Activated naive CD4-positive, alpha-beta T cell treated with anti-CD3 and anti-CD28 coated beads for 36 hours (primary cell): ENCODE measurements at regions not wholly inside any gene's neighbourhood (a gene's known extent, or its start where the extent isn't known, plus 50 kb on each side); places are given as distances from the start of the nearest gene placed in this dataset.

ENCODE experiments used
- CTCF ChIA-PET: fragments of 350-600 bp; sonication (Branson Sonifier 250); formaldehyde crosslinking; loops from one replicate; lab custom pipeline; 2021; ENCODE audit warnings: antibody characterized with exemption; lab: Charles Lee
- DNase-seq: peaks from one replicate; pipeline ENCODE4 v3.0.0-alpha.2; 2020
- H3K27ac Mint-ChIP-seq: one replicate; pipeline ENCODE4 v1.8.0; 2021; ENCODE audit warnings: mild to moderate bottlenecking, mixed read lengths
- H3K27me3 Mint-ChIP-seq: one replicate; pipeline ENCODE4 v1.8.0; 2021; ENCODE audit warnings: low read depth, mixed read lengths
- H3K36me3 Mint-ChIP-seq: one replicate; pipeline ENCODE4 v1.8.0; 2021; ENCODE audit warnings: low read depth, mixed read lengths
- H3K4me1 Mint-ChIP-seq: one replicate; pipeline ENCODE4 v1.8.0; 2021; ENCODE audit warnings: low read depth, mixed read lengths
- H3K4me3 Mint-ChIP-seq: one replicate; pipeline ENCODE4 v1.8.0; 2021; ENCODE audit warnings: mild to moderate bottlenecking, moderate library complexity, mixed read lengths
- H3K9me3 Mint-ChIP-seq: one replicate; pipeline ENCODE4 v1.8.0; 2021; ENCODE audit warnings: mixed read lengths
- intact Hi-C: fragments of 100-400 bp; cut with micrococcal nuclease; formaldehyde crosslinking; loops from one replicate; pipeline ENCODE4 v1.15.1; 2023

DNA sequence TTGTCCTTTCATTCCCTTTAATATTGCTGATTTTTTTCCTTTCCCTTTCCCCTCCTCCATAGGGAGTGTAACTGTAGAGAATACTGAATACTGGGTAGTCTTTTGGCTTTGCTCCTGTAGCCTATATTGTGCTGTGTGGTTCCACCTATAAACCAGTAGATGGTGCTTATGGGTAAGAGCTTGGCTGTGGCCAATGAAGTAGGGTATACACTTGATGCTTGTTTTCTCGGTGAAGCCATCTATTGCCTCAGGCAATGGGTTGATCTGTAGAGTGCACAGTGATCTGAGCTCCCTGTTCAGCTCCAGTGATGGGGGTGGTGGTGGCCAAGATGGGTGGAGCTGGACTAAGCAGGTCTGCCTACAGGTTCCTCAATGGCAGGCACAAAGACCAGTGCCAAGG, 203.3 kb upstream of the IMPG1 start:
- DNase-seq: no peak
- H3K4me1 Mint-ChIP-seq: no peaks in the 10 kb centered on the region
- CTCF ChIA-PET: no interaction called here
- peaks cover 23% of the 10 kb centered on the region for H3K9me3 Mint-ChIP-seq
- no peaks in the 10 kb centered on the region for H3K36me3 Mint-ChIP-seq
- intact Hi-C loops: no loop called here
- no peak overlapping the region for H3K27ac Mint-ChIP-seq
- no peak overlapping the region for H3K4me3 Mint-ChIP-seq
- no peaks in the 10 kb centered on the region for H3K27me3 Mint-ChIP-seq

DNA sequence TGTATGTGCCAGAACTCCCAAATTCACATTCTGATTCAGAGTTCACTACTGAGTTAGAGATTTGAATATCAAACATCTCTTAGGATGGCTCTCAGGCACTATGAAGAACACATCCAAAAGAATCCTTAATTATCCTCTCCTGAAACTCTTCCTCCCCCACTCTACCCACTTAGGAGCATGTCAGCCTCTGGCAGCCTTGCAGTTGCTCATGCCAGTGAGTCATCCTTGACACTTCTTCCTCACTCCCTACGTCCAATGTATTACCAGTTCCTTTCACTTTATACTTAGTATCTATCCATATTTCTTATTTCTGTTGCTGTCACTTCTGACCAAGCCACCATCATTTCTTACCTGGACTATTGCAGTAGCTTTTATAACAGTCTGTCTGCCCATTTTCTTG, 192.0 kb upstream of the IMPG1 start:
- intact Hi-C loops: no loop called here
- Mint-ChIP-seq H3K4me1 (no peaks in the 10 kb centered on the region), H3K4me3 (no peak overlapping the region), H3K27me3 (no peaks in the 10 kb centered on the region), H3K27ac (no peak overlapping the region), H3K9me3 (peaks cover 29% of the 10 kb centered on the region), H3K36me3 (no peaks in the 10 kb centered on the region)
- no peak for DNase-seq
- CTCF ChIA-PET: no interaction called here

DNA sequence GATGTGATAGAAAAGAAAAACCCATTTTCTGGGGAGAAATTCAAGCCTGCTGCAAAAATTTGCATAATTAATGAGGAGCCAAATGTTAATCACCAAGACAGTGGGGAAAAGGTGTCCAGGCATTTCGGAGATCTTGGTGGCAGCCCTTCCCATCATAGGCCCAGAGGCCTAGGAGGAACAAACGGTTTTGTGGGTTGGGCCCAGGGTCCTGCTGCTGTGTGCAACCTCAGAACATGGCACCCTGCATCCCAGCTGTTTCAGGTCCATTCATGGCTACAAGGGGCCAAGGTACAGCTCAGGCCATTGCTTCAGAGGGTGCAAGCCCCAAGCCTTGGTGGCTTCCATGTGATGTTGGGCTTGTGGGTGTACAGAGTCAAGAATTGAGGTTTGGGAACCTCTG, 189.8 kb upstream of the IMPG1 start:
- Mint-ChIP-seq H3K4me3 (no peak overlapping the region), H3K9me3 (peaks cover 27% of the 10 kb centered on the region), H3K4me1 (no peaks in the 10 kb centered on the region), H3K27me3 (no peaks in the 10 kb centered on the region), H3K36me3 (no peaks in the 10 kb centered on the region), H3K27ac (no peak overlapping the region)
- CTCF ChIA-PET: no interaction called here
- no peak for DNase-seq
- intact Hi-C loops: no loop called here

DNA sequence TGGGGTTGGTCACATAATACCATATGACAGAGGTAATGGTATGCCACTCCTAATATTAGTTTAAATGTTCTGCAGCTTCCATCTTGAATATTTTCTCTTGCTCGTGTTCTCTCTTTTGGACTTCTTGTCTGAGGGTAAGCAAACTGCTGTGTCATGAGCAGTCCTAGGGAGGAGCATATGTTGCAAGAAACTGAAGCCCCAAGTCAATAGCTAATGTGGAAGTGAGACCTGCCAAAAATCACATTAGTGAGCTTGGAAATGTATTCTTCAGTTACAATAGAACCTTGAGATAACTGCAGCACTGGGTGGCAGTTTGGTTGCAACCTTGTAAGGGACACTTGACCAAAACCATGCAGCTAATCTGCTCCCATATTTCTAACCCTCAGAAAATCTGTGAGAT, 178.2 kb upstream of the IMPG1 start:
- no peak for DNase-seq
- no peaks in the 10 kb centered on the region for H3K27me3 Mint-ChIP-seq
- intact Hi-C loops: no loop called here
- peaks cover 2% of the 10 kb centered on the region for H3K9me3 Mint-ChIP-seq
- no peak overlapping the region for H3K27ac Mint-ChIP-seq
- H3K4me3 Mint-ChIP-seq: no peak overlapping the region
- no peaks in the 10 kb centered on the region for H3K4me1 Mint-ChIP-seq
- CTCF ChIA-PET: no interaction called here
- no peaks in the 10 kb centered on the region for H3K36me3 Mint-ChIP-seq

DNA sequence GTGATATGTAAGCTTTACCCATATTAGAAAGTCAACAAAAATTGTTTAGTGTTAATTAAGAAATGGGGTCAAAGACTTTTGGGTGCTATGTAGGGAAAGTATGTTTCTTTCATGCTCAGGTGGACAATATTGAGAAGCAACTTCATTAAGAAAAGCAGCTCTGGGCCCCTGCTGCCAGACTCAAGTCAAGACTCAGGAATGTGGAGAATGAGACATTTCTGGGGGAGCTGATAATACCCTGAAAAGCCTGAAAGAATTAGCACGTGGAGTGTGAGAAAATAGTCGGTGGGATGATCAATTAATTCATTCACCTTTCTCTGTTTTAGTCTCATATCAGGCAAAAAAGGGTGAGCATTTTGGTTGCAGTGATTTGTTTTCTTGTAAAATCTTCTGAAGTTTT, 175.1 kb upstream of the IMPG1 start:
- Mint-ChIP-seq H3K4me3 (no peak overlapping the region), H3K27ac (no peak overlapping the region), H3K36me3 (no peaks in the 10 kb centered on the region), H3K9me3 (no peaks in the 10 kb centered on the region), H3K27me3 (no peaks in the 10 kb centered on the region), H3K4me1 (no peaks in the 10 kb centered on the region)
- intact Hi-C loops: no loop called here
- no peak for DNase-seq
- CTCF ChIA-PET: no interaction called here

DNA sequence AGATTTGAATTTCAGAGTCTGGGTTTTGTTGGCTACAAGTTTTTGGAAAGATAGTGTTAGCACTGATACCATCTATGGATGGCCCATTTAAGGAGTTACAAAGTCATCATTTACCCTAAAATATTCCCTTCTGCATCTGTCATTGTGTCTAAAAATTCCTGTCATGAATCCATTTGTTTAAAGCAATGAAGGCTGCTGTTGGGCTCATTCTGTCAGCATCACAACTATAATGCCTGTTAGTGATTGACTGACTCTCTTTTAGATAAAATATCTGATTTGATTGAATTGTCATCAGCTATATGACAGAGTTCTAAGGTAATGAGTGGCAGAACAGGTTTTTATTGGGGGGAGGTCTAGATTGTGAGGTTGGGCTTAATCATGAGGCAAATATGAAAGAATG, 167.6 kb upstream of the IMPG1 start:
- no peak overlapping the region for H3K4me3 Mint-ChIP-seq
- H3K27me3 Mint-ChIP-seq: no peaks in the 10 kb centered on the region
- H3K27ac Mint-ChIP-seq: no peak overlapping the region
- no peaks in the 10 kb centered on the region for H3K36me3 Mint-ChIP-seq
- intact Hi-C loops: no loop called here
- peaks cover 10% of the 10 kb centered on the region for H3K9me3 Mint-ChIP-seq
- DNase-seq: no peak
- CTCF ChIA-PET: interaction anchor here (0.8 kb wide), 1 partner anchor 232 kb away, joined by 4 read pairs; no protein-coding TSS in a partner anchor
- H3K4me1 Mint-ChIP-seq: no peaks in the 10 kb centered on the region

DNA sequence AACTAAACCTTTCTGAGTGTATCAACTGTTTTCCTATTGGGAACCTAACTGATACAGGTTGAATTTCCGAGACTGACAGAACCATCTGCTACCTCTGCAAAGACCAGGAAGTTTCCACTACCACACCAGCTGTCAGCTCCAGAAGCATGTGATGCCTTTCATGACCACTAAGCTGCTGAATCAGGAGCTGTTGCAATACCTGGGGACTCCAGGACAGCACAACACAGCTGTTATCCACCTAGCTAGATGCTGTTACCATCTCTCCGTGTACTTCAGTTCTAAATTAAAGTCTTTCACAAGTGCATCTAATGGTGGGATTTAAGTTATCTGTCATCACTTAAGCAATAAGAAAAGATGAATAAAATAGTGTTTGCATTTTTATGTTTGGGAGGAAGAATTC, 158.2 kb upstream of the IMPG1 start:
- CTCF ChIA-PET: no interaction called here
- Mint-ChIP-seq H3K4me1 (no peaks in the 10 kb centered on the region), H3K4me3 (no peak overlapping the region), H3K27ac (no peak overlapping the region), H3K36me3 (no peaks in the 10 kb centered on the region), H3K27me3 (no peaks in the 10 kb centered on the region), H3K9me3 (peaks cover 4% of the 10 kb centered on the region)
- DNase-seq: no peak
- intact Hi-C loops: no loop called here

DNA sequence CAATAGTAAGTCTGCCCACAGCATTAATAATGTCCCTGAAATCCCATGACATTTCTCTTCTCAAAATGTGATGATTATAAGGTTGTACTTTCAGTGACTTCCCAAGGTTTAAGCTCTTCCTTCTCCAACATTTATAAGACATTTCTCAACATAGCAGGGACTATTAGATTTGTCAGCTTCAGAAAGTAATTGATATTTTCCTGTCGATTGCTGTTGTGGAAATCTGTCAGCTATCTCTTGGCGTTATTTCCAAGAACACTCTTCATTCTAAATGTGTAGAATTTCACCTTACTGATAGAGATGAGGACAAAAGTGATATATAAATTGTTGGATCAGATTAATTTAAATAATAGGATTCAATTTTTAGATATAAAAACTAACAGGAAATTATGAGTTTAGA, 149.7 kb upstream of the IMPG1 start:
- Mint-ChIP-seq H3K27ac (no peak overlapping the region), H3K27me3 (no peaks in the 10 kb centered on the region), H3K4me1 (peaks cover 2% of the 10 kb centered on the region), H3K9me3 (peaks cover 10% of the 10 kb centered on the region), H3K36me3 (no peaks in the 10 kb centered on the region), H3K4me3 (no peak overlapping the region)
- intact Hi-C loops: no loop called here
- DNase-seq: no peak
- CTCF ChIA-PET: no interaction called here

DNA sequence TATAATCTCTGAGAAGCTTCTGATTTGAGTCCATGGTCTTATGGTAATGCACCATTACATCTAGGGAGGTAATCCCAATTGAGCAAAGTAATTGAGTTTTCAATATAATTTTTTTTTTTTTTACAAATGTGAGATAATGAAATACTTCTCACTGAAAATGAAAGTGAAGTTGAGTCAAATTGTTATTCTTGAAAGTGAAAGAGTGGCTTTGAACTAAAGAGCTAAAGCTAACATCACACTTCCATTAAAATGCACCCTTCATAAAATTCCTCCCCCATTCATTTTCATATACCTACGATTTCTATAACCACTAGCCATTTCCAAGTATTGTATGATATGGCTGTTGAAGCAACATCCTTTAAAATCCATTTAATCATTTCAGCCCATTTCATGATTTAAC, 149.1 kb upstream of the IMPG1 start:
- DNase-seq: no peak
- Mint-ChIP-seq H3K4me1 (peaks cover 2% of the 10 kb centered on the region), H3K27me3 (no peaks in the 10 kb centered on the region), H3K36me3 (no peaks in the 10 kb centered on the region), H3K4me3 (no peak overlapping the region), H3K9me3 (peaks cover 10% of the 10 kb centered on the region), H3K27ac (no peak overlapping the region)
- intact Hi-C loops: no loop called here
- CTCF ChIA-PET: no interaction called here

DNA sequence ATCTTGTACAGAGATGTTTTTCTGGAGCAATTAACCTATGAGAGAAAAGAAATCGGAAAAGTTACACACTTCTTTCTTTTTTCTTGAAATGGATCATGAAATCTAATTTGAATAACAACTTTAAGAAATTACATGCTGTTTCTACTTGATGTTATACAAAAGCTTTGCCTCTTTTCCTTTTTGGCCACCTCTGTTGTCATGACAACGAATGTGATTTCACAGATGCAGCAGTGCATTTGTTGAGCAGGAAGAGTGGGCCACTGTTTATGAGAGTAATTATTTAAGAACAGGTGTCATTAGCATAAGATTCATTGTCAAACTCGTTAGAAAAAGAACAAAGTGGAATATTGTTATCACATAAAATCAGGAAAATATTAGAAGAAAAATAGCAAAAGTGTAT, 148.3 kb upstream of the IMPG1 start:
- intact Hi-C loops: no loop called here
- no peaks in the 10 kb centered on the region for H3K27me3 Mint-ChIP-seq
- no peaks in the 10 kb centered on the region for H3K36me3 Mint-ChIP-seq
- CTCF ChIA-PET: interaction anchor here (0.6 kb wide), 1 partner anchor 21 kb away, joined by 8 read pairs; no protein-coding TSS in a partner anchor
- H3K27ac Mint-ChIP-seq: no peak overlapping the region
- peaks cover 9% of the 10 kb centered on the region for H3K9me3 Mint-ChIP-seq
- DNase-seq: no peak
- peaks cover 2% of the 10 kb centered on the region for H3K4me1 Mint-ChIP-seq
- H3K4me3 Mint-ChIP-seq: no peak overlapping the region

DNA sequence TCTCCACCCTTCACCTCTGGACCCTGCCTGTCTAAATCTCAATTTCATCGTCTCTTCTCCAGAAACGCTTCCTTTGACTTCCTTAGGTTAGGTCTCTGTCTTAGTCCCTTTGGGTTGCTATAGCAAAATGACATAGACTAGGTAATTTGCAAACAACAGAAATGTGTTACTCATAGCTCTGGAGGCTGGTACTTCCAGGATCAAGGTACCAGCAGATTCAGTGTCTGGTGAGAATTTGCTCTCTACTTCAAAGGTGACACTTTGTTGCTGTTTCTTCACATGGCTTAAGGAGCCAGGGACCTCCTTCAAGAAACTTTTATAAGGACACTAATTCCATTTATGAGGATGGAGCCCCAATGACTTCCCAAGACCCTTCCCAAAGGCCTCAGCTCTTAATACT, 145.1 kb upstream of the IMPG1 start:
- Mint-ChIP-seq H3K9me3 (peaks cover 5% of the 10 kb centered on the region), H3K4me1 (peaks cover 2% of the 10 kb centered on the region), H3K4me3 (no peak overlapping the region), H3K27me3 (no peaks in the 10 kb centered on the region), H3K36me3 (no peaks in the 10 kb centered on the region), H3K27ac (no peak overlapping the region)
- intact Hi-C loops: no loop called here
- CTCF ChIA-PET: no interaction called here
- no peak for DNase-seq

DNA sequence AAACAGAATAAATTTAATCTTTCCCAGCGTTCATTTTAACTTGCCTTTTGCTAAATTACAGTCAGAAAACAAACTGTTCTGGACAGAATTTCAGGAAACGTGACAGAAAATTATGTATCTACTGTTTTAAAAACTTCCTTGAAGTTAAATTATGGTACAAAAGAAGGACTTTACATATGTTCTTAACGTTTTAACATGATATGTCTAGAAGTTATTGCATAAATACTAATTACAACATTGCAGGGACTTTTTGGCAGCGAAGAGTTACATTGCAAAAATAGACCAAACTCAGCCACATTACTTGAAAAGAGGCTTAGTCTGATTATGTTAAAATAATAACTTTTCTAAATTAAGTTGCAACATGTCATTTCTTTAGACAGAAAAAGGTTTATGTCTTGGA, 142.1 kb upstream of the IMPG1 start:
- H3K36me3 Mint-ChIP-seq: no peaks in the 10 kb centered on the region
- DNase-seq: no peak
- no peak overlapping the region for H3K4me3 Mint-ChIP-seq
- H3K9me3 Mint-ChIP-seq: peaks cover 6% of the 10 kb centered on the region
- H3K27me3 Mint-ChIP-seq: no peaks in the 10 kb centered on the region
- intact Hi-C loops: no loop called here
- H3K4me1 Mint-ChIP-seq: no peaks in the 10 kb centered on the region
- CTCF ChIA-PET: no interaction called here
- H3K27ac Mint-ChIP-seq: no peak overlapping the region

DNA sequence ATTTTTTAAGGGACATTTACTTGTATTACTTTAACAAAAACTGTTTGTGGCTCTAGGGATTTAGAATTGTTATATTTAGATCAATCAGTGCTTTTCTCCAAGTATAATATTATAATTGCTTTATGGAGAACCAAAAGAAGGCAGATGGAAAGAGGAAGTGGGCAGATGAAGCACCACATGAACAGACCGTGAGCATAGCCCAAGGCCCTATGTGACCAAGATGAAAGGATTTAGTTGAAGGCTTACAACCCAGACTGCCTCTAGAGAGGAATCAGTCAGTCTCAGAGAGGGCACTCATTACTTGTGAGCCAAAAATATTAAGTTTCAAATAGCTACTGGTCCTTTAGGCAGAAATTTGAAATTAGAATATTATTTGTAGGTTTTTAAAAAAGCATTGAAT, 102.3 kb upstream of the IMPG1 start:
- peaks cover 8% of the 10 kb centered on the region for H3K9me3 Mint-ChIP-seq
- no peaks in the 10 kb centered on the region for H3K4me1 Mint-ChIP-seq
- no peak overlapping the region for H3K4me3 Mint-ChIP-seq
- CTCF ChIA-PET: no interaction called here
- intact Hi-C loops: no loop called here
- H3K27me3 Mint-ChIP-seq: no peaks in the 10 kb centered on the region
- no peaks in the 10 kb centered on the region for H3K36me3 Mint-ChIP-seq
- no peak for DNase-seq
- no peak overlapping the region for H3K27ac Mint-ChIP-seq

DNA sequence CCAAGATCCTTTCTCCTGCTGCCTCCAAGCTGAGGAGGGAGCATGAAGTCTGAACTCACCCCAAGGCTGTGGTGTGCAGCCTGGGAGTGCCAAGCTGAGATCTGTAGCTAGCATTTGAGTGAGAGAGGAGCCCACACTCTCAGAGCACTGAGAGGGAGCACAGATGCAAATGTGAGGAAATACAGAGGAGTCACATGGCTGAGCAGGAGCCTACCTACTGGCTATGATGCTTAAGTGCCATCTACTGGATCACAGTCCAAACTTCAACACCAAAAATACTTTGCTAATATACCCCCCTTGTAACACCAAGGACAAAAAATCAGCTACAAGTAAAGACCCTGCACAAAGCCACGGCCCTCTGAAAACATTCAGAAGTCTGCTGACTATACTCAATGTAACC, 94.4 kb upstream of the IMPG1 start:
- CTCF ChIA-PET: no interaction called here
- no peaks in the 10 kb centered on the region for H3K4me1 Mint-ChIP-seq

More for the DNA sequence above, 94.4 kb upstream of the IMPG1 start:
- no peaks in the 10 kb centered on the region for H3K27me3 Mint-ChIP-seq
- peaks cover 8% of the 10 kb centered on the region for H3K9me3 Mint-ChIP-seq
- DNase-seq: no peak
- no peak overlapping the region for H3K4me3 Mint-ChIP-seq
- H3K27ac Mint-ChIP-seq: no peak overlapping the region
- intact Hi-C loops: no loop called here
- H3K36me3 Mint-ChIP-seq: no peaks in the 10 kb centered on the region
